A673 (cell line): ENCODE measurements at regions not wholly inside any gene's neighbourhood (a gene's known extent, or its start where the extent isn't known, plus 50 kb on each side); places are given as distances from the start of the nearest gene placed in this dataset.

ENCODE experiments used
- BruUV-seq: library from RNA; stranded (reverse); fragments of 400-500 nt; replicated peaks from 2 replicates; lab custom pipeline; 2021; lab: Mats Ljungman, UMichigan
- CTCF ChIA-PET: fragments of 300-600 bp; sonication (Branson Sonifier 250); formaldehyde crosslinking; loops from one replicate; lab custom pipeline; 2022; ENCODE audit warnings: antibody characterized with exemption; lab: Charles Lee
- POLR2A ChIA-PET: fragments of 300-600 bp; sonication (Branson Sonifier 250); formaldehyde crosslinking; loops from one replicate; lab custom pipeline; 2022; ENCODE audit warnings: antibody characterized with exemption; ENCODE audit not compliant: low non-redundant PET; lab: Charles Lee
- DNase-seq: peaks from one replicate; pipeline ENCODE4 v3.0.0-alpha.2; 2015; ENCODE audit warnings: low spot score
- H3K27ac ChIP-seq: fragments of 200-600 bp; sonication (generic); 2 replicates; pipeline ENCODE4 v1.5.1; 2016; ENCODE audit warnings: mixed run types, low read depth, mild to moderate bottlenecking, mixed read lengths, antibody characterized with exemption, low read length; ENCODE audit not compliant: poor library complexity, severe bottlenecking
- H3K27me3 ChIP-seq: fragments of 200-600 bp; sonication (generic); replicated peaks from 2 replicates; pipeline ENCODE4 v1.6.1; 2017; ENCODE audit warnings: mixed run types, low read depth, mild to moderate bottlenecking, mixed read lengths, antibody characterized with exemption, low read length; ENCODE audit not compliant: insufficient read depth, poor library complexity
- H3K36me3 ChIP-seq: fragments of 200-600 bp; sonication (generic); 2 replicates; pipeline ENCODE4 v1.6.1; 2016; ENCODE audit warnings: mixed run types, mild to moderate bottlenecking, mixed read lengths, antibody characterized with exemption, low read length; ENCODE audit not compliant: insufficient read depth, poor library complexity, severe bottlenecking
- H3K4me1 ChIP-seq: fragments of 200-600 bp; sonication (generic); 2 replicates; pipeline ENCODE4 v1.6.1; 2017; ENCODE audit warnings: mixed run types, mild to moderate bottlenecking, mixed read lengths, antibody characterized with exemption, low read length; ENCODE audit not compliant: insufficient read depth, poor library complexity, severe bottlenecking
- H3K4me3 ChIP-seq: fragments of 200-600 bp; sonication (generic); 2 replicates; pipeline ENCODE4 v1.5.1; 2016; ENCODE audit warnings: low read depth, mixed run types, mild to moderate bottlenecking, mixed read lengths, low read length; ENCODE audit not compliant: poor library complexity, severe bottlenecking
- H3K9me3 ChIP-seq: fragments of 200-600 bp; sonication (generic); 2 replicates; pipeline ENCODE4 v1.6.1; 2016; ENCODE audit warnings: mixed run types, low read depth, mild to moderate bottlenecking, mixed read lengths, antibody characterized with exemption, low read length; ENCODE audit not compliant: poor library complexity, severe bottlenecking
- CTCF ChIP-seq: fragments of 300-800, 200-600 bp; sonication (generic); conservative IDR thresholded peaks from 2 replicates; pipeline ENCODE4 v1.5.1; 2017; ENCODE audit warnings: low read depth, mild to moderate bottlenecking, antibody characterized with exemption, low read length, moderate library complexity, mixed read lengths
- EZH2 ChIP-seq: fragments of 200-600 bp; sonication (generic); IDR thresholded peaks from 2 replicates; pipeline ENCODE4 v1.6.1; 2017; ENCODE audit warnings: borderline replicate concordance, low read depth, mild to moderate bottlenecking, mixed read lengths, antibody characterized with exemption, low read length; ENCODE audit not compliant: poor library complexity, severe bottlenecking
- intact Hi-C: fragments of 100-400 bp; cut with micrococcal nuclease; formaldehyde crosslinking; loops from one replicate; pipeline ENCODE4 v1.10.0; 2022; ENCODE audit not compliant: unreplicated experiment

GRCh38 chr6:788058-788457, 95.1 kb upstream of the EXOC2 start:
- CTCF ChIA-PET: no interaction called here
- Histone ChIP-seq H3K9me3 (no peaks in the 10 kb centered on the region), H3K36me3 (no peaks in the 10 kb centered on the region), H3K4me3 (no peak overlapping the region), H3K27me3 (peaks cover 6% of the 10 kb centered on the region), H3K27ac (no peak overlapping the region), H3K4me1 (no peaks in the 10 kb centered on the region)
- POLR2A ChIA-PET: no interaction called here
- no TSS peak for BruUV-seq
- no peak for DNase-seq
- TF ChIP-seq EZH2 (no peak), CTCF (no peak)
- intact Hi-C loops: loop anchor here (5.0 kb wide), 1 partner anchor 196 kb away; no protein-coding TSS in a partner anchor

GRCh38 chr6:786946-787763, 94.2 kb upstream of the EXOC2 start:
- BruUV-seq: no TSS peak
- no peaks in the 10 kb centered on the region for H3K36me3 ChIP-seq
- CTCF ChIA-PET: no interaction called here
- peak; percentile 45 for DNase-seq
- H3K4me3 ChIP-seq: no peak overlapping the region
- H3K27ac ChIP-seq: no peak overlapping the region
- no peaks in the 10 kb centered on the region for H3K27me3 ChIP-seq
- POLR2A ChIA-PET: no interaction called here
- no peaks in the 10 kb centered on the region for H3K4me1 ChIP-seq
- H3K9me3 ChIP-seq: no peaks in the 10 kb centered on the region
- intact Hi-C loops: loop anchor here (5.0 kb wide), 1 partner anchor 195 kb away; no protein-coding TSS in a partner anchor
- TF ChIP-seq EZH2 (no peak), CTCF (peak; percentile 80)

GRCh38 chr6:783966-784735, 91.2 kb upstream of the EXOC2 start:
- CTCF ChIA-PET: no interaction called here
- POLR2A ChIA-PET: no interaction called here
- H3K27ac ChIP-seq: no peak overlapping the region
- intact Hi-C loops: no loop called here
- H3K27me3 ChIP-seq: no peaks in the 10 kb centered on the region
- no TSS peak for BruUV-seq
- H3K4me3 ChIP-seq: no peak overlapping the region
- no peaks in the 10 kb centered on the region for H3K4me1 ChIP-seq
- no peaks in the 10 kb centered on the region for H3K9me3 ChIP-seq
- no peak for DNase-seq
- H3K36me3 ChIP-seq: no peaks in the 10 kb centered on the region
- TF ChIP-seq EZH2: no peak
- no peak for TF ChIP-seq CTCF
